NCI-H2227 treated with DMSO at 0.1 percent for 48 hours (cell line): ENCODE measurements at regions not wholly inside any gene's neighbourhood (a gene's known extent, or its start where the extent isn't known, plus 50 kb on each side); places are given as distances from the start of the nearest gene placed in this dataset.
A peak's percentile ranks its signal among the peaks of the same experiment; 100 is the strongest.

Experiments
- DNase-seq: peaks from one replicate; lab custom pipeline; 2025; lab: John Stamatoyannopoulos, UW

GRCh38 chr6:14065350-14065749 lies 52.2 kb upstream of the CD83 start:
- DNase-seq: no peak

DNA sequence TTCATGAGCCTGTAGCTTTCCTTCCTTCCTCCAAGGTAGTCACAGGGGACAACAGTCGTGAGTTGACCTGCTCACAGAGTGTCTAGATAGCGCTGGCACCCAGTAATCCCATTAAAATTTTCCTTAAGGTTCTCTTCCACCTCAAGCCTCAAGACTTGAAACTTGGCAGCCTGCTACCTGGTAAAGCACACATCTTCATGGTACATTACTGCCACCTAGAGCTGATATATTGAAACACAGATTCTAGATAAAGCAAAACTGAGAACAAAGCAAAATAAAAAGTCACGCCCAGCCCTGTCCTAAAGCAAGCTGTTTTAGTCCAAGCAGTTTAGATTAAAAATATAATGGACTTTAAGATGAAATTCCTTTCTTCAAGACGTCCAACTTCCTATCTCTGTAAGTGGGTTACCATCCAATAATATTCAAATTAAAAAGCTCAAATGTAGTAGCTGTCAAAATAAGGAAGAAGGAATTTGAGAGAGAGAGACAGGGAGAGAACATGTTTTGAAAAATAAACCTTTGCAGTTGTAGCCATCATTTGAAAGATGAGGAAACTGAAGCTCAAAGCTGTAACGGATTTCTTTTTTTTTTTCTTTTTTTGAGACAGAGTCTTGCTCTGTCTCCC lies 50.7 kb upstream of the CD83 start:
- DNase-seq: peak; percentile 68

GRCh38 chr6:14067656-14068055 lies 49.9 kb upstream of the CD83 start:
- no peak for DNase-seq
